Endothelial cell of umbilical vein (primary cell): ENCODE measurements at regions not wholly inside any gene's neighbourhood (a gene's known extent, or its start where the extent isn't known, plus 50 kb on each side); places are given as distances from the start of the nearest gene placed in this dataset.

Experiments used
- BruUV-seq: library from RNA; stranded (reverse); fragments of 400-500 nt; replicated peaks from 2 replicates; lab custom pipeline; 2021; lab: Mats Ljungman, UMichigan
- CTCF ChIA-PET: fragments of 300-600, 350-600 bp; sonication (Branson Sonifier 250); formaldehyde crosslinking; loops from one replicate; lab custom pipeline; 2021; ENCODE audit warnings: antibody characterized with exemption, inconsistent platforms; lab: Charles Lee
- POLR2A ChIA-PET: fragments of 300-600, 350-600 bp; sonication (Branson Sonifier 250); formaldehyde crosslinking; loops from one replicate; lab custom pipeline; 2021; ENCODE audit warnings: antibody characterized with exemption, inconsistent platforms; lab: Charles Lee
- DNase-seq: peaks from one replicate; pipeline ENCODE4 v3.0.0-alpha.2; 2011; ENCODE audit warnings: low read depth, low spot score
- FAIRE-seq: peaks from 2 replicates; lab custom pipeline; 2011; peaks lifted over from hg19 to GRCh38; lab: Jason Lieb, UNC
- H2AFZ ChIP-seq: 2 replicates; pipeline ENCODE4 v1.6.0; 2012; ENCODE audit warnings: low read depth, low read length, control low read depth, inconsistent platforms
- H3K27ac ChIP-seq: 2 replicates; pipeline ENCODE4 v1.5.1; 2011; ENCODE audit warnings: low read depth, mild to moderate bottlenecking, control low read depth, low read length, moderate library complexity; ENCODE audit not compliant: insufficient read depth
- H3K27me3 ChIP-seq, 2 experiments: 2 replicates each; pipeline versions ENCODE4 v1.6.0 to v1.6.1; 2011; ENCODE audit warnings: low read length in 2 of 2, mixed read lengths in 1 of 2; ENCODE audit not compliant: control insufficient read depth in 2 of 2, insufficient read depth in 2 of 2
- H3K36me3 ChIP-seq, 2 experiments: 2 replicates in 1 of 2; 3 replicates in 1 of 2; pipeline ENCODE4 v1.5.1; 2011; ENCODE audit warnings: low read length in 2 of 2, mild to moderate bottlenecking in 1 of 2, moderate library complexity in 1 of 2; ENCODE audit not compliant: control insufficient read depth in 2 of 2, insufficient read depth in 2 of 2; ENCODE audit errors: extremely low read depth in 1 of 2
- H3K4me1 ChIP-seq: 3 replicates; pipeline ENCODE4 v1.5.1; 2011; ENCODE audit warnings: mild to moderate bottlenecking, low read length; ENCODE audit not compliant: control insufficient read depth, insufficient read depth; ENCODE audit errors: extremely low read depth
- H3K4me2 ChIP-seq: 2 replicates; pipeline ENCODE4 v1.6.1; 2011; ENCODE audit warnings: low read length, control low read depth, mixed read lengths; ENCODE audit not compliant: insufficient read depth
- H3K4me3 ChIP-seq, 3 experiments: fragments of 200-600 bp in 1 of 3; sonication (generic), shearing (Covaris generic) in 1 of 3; replicated peaks in 1 of 3; 2 replicates each; pipeline ENCODE4 v1.5.1; 2011 to 2016; ENCODE audit warnings: control low read depth in 3 of 3, low read length in 3 of 3, mild to moderate bottlenecking in 2 of 3, inconsistent platforms in 1 of 3, low read depth in 1 of 3, moderate library complexity in 1 of 3; ENCODE audit not compliant: insufficient read depth in 1 of 3
- H3K79me2 ChIP-seq: 2 replicates; pipeline ENCODE4 v1.6.0; 2012; ENCODE audit warnings: low read length, inconsistent platforms; ENCODE audit not compliant: control insufficient read depth, insufficient read depth
- H3K9ac ChIP-seq: replicated peaks from 2 replicates; pipeline ENCODE3; 2011; ENCODE audit warnings: low read length, control low read depth; ENCODE audit not compliant: insufficient read depth; ENCODE audit errors: extremely low read depth
- H3K9me1 ChIP-seq: replicated peaks from 3 replicates; pipeline ENCODE4 v1.6.0; 2011; ENCODE audit warnings: mild to moderate bottlenecking, low read length; ENCODE audit not compliant: control insufficient read depth, insufficient read depth; ENCODE audit errors: extremely low read depth
- H3K9me3 ChIP-seq: replicated peaks from 2 replicates; pipeline ENCODE4 v1.5.1; 2012; ENCODE audit warnings: low read length, inconsistent platforms; ENCODE audit not compliant: control insufficient read depth, insufficient read depth
- H4K20me1 ChIP-seq: replicated peaks from 2 replicates; pipeline ENCODE3; 2011; ENCODE audit warnings: mild to moderate bottlenecking, low read length; ENCODE audit not compliant: control insufficient read depth, insufficient read depth; ENCODE audit errors: extremely low read depth
- EZH2 ChIP-seq: IDR thresholded peaks from 2 replicates; pipeline ENCODE4 v1.6.1; 2012; ENCODE audit warnings: borderline replicate concordance, low read depth, mild to moderate bottlenecking, moderate library complexity, low read length, inconsistent platforms; ENCODE audit not compliant: severe bottlenecking
- dilution Hi-C: fragments of 300-500 bp; cut with MboI; formaldehyde crosslinking; loops from one replicate; pipeline ENCODE4 v1.15.0; 2019; ENCODE audit warnings: low sequenced_read_pairs; ENCODE audit not compliant: extremely low pct_ligation_motif_present
- intact Hi-C: fragments of 100-400 bp; cut with micrococcal nuclease; formaldehyde crosslinking; loops from one replicate; pipeline ENCODE4 v1.10.0; 2022
- TF ChIP-seq, protein P1 (sequence below): IDR thresholded peaks from 2 replicates; pipeline ENCODE4 v1.6.1; 2011; ENCODE audit not compliant: insufficient read depth, insufficient read length

GRCh38 chr2:45170191-45171135 is 161.2 kb upstream of the SIX2 start:
- H3K9ac ChIP-seq, result peak overlapping the region; percentile 72
- H3K4me1 ChIP-seq, result peaks cover 9% of the 10 kb centered on the region
- H3K36me3 ChIP-seq, result no peaks in the 10 kb centered on the region
- TF ChIP-seq, protein P1, sequence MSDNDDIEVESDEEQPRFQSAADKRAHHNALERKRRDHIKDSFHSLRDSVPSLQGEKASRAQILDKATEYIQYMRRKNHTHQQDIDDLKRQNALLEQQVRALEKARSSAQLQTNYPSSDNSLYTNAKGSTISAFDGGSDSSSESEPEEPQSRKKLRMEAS, result no peak
- TF ChIP-seq EZH2, result peak; percentile 49
- DNase-seq (no peak), FAIRE-seq (no peak)
- no peaks in the 10 kb centered on the region for H4K20me1 ChIP-seq
- intact Hi-C loops (loop anchor here (5.0 kb wide), 1 partner anchor 122 kb away; no protein-coding TSS in a partner anchor), dilution Hi-C loops (no loop called here)
- H3K9me1 ChIP-seq, result no peaks in the 10 kb centered on the region
- H3K9me3 ChIP-seq, result no peaks in the 10 kb centered on the region
- POLR2A ChIA-PET, result no interaction called here
- H3K27ac ChIP-seq, result no peak overlapping the region
- peaks cover 5 to 13% of the 10 kb centered on the region in 2 experiments for H3K27me3 ChIP-seq
- peak overlapping the region; percentile 61 to 77 (median 64) for H3K4me3 ChIP-seq
- no TSS peak for BruUV-seq
- no peaks in the 10 kb centered on the region for H3K79me2 ChIP-seq
- peak overlapping the region; percentile 79 for H3K4me2 ChIP-seq
- peak overlapping the region; percentile 87 for H2AFZ ChIP-seq
- CTCF ChIA-PET, result interaction anchor here (0.6 to 3.3 kb wide), 11 partner anchors 11 to 325 kb away, joined by 3 to 24 read pairs (median 3); partner anchors contain the start of gene SIX2
